ENCODE measurements at regions not wholly inside any gene's neighbourhood (a gene's known extent, or its start where the extent isn't known, plus 50 kb on each side); places are given as distances from the start of the nearest gene placed in this dataset.

DNA sequence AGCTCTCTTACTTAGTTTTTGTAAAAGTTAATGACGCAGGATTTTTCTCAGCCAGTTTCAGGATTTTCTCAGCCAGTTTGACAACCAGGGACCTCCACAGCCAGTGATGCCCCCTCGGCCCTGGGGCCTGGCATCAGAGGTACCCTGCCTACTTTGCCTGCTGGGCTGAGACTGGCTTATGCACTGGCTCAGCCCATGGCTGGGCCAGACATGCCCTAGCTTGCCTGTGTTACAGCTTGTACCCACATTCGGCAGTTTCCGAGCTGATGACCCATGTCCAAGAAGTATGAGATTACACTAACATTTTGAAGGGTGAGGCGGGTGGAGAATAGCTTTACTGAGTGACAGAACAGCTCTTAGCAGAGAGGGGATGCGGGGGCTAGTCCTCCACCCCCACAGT lies 406.1 kb upstream of the HSF2 start:
- no peak for TF ChIP-seq POLR2A (IDR thresholded peaks at IDR 0.05; ENCODE audit: low read length)
- TF ChIP-seq GATA1 (IDR thresholded peaks at IDR 0.05; ENCODE audit: low read depth, low read length) = no peak

All from erythroblast (primary cell).